A549 (cell line): ENCODE measurements at regions not wholly inside any gene's neighbourhood (a gene's known extent, or its start where the extent isn't known, plus 50 kb on each side); places are given as distances from the start of the nearest gene placed in this dataset.
"Not testable (repeated sequence)": the region's sequence is repeated elsewhere in the genome, so short reads cannot be mapped to it uniquely, and the experiment has no call there.

Experiments
- BHLHE40 ChIP-seq: IDR thresholded peaks from 2 replicates; pipeline ENCODE4 v1.6.1; 2012; ENCODE audit warnings: low read depth, low read length, inconsistent platforms
- CEBPB ChIP-seq, 2 experiments: fragments of >200 bp in 1 of 2; sonication (Bioruptor Twin) in 1 of 2; formaldehyde crosslinking in 1 of 2; IDR thresholded peaks; 2 replicates each; pipeline ENCODE4 v1.6.1; 2012 to 2016
- CHD4 ChIP-seq: fragments of 200-600 bp; sonication (generic); IDR thresholded peaks from 2 replicates; pipeline ENCODE4 v1.6.1; 2016; ENCODE audit warnings: antibody characterized with exemption, mild to moderate bottlenecking, borderline replicate concordance
- CTCF ChIP-seq: fragments of >200 bp; sonication (Bioruptor Twin); formaldehyde crosslinking; IDR thresholded peaks from 3 replicates; pipeline ENCODE4 v1.5.1; 2016
- FOSL2 ChIP-seq, 2 experiments: fragments of 450-650 bp in 1 of 2; fragments of >200 bp in 1 of 2; sonication (Bioruptor Twin) in 1 of 2; formaldehyde crosslinking; IDR thresholded peaks; 2 replicates each; pipeline versions ENCODE4 v1.5.0 to v1.6.1; 2016 to 2020; ENCODE audit warnings: mild to moderate bottlenecking in 1 of 2, moderate library complexity in 1 of 2
- HDAC2 ChIP-seq: fragments of 200-600 bp; sonication (generic); IDR thresholded peaks from 2 replicates; pipeline ENCODE4 v1.6.1; 2016
- POLR2A ChIP-seq: IDR thresholded peaks from 2 replicates; pipeline ENCODE4 v1.6.1; 2012; ENCODE audit warnings: mild to moderate bottlenecking, low read length
- POLR2AphosphoS2 ChIP-seq: conservative IDR thresholded peaks from 2 replicates; pipeline ENCODE4 v1.6.1; 2012; ENCODE audit warnings: low read length, improper control_type of control experiment, inconsistent platforms
- RFX5 ChIP-seq: fragments of 450-650 bp; IDR thresholded peaks from 2 replicates; pipeline ENCODE4 v1.7.1; 2014; ENCODE audit warnings: antibody characterized with exemption, mild to moderate bottlenecking, moderate library complexity
- SMC3 ChIP-seq: fragments of >200 bp; sonication (Bioruptor Twin); formaldehyde crosslinking; IDR thresholded peaks from 3 replicates; pipeline ENCODE4 v1.6.1; 2018; ENCODE audit warnings: inconsistent platforms
- ZNF302 ChIP-seq: fragments of 250-450 bp; sonication (Bioruptor Pico); IDR thresholded peaks from 2 replicates; pipeline ENCODE4 v1.9.0; 2021; ENCODE audit warnings: inconsistent platforms, mild to moderate bottlenecking, moderate library complexity
- TF ChIP-seq, protein P1 (sequence below): IDR thresholded peaks from 2 replicates; pipeline ENCODE4 v1.6.1; 2012

- TF ChIP-seq SMC3; CTCF; RFX5; CHD4; CEBPB (IDR thresholded peaks at IDR 0.05); FOSL2 (IDR thresholded peaks at IDR 0.05); FOSL2 (CRISPR knock-in tag; IDR thresholded peaks at IDR 0.05); BHLHE40; POLR2A; POLR2AphosphoS2; ZNF302; HDAC2: not testable (repeated sequence)
- TF ChIP-seq, protein P1, sequence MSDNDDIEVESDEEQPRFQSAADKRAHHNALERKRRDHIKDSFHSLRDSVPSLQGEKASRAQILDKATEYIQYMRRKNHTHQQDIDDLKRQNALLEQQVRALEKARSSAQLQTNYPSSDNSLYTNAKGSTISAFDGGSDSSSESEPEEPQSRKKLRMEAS, result not testable (repeated sequence)
Observed at GRCh38 chr10:4394455-4394854, 431.6 kb upstream of the AKR1E2 start.
